ENCODE measurements at regions not wholly inside any gene's neighbourhood (a gene's known extent, or its start where the extent isn't known, plus 50 kb on each side); places are given as distances from the start of the nearest gene placed in this dataset.

GRCh38 chr2:220961143-220961860, 610.8 kb downstream of the EPHA4 start:
- DNase-seq = no peak

GRCh38 chr2:220962556-220962955, 609.5 kb downstream of the EPHA4 start:
- no peak for DNase-seq

GRCh38 chr2:220963076-220963475, 609.0 kb downstream of the EPHA4 start:
- DNase-seq = no peak

- DNase-seq = no peak
Observed at GRCh38 chr2:220963930-220964329, 608.2 kb downstream of the EPHA4 start.

- no peak for DNase-seq
Observed at GRCh38 chr2:220966636-220967035, 605.5 kb downstream of the EPHA4 start.

- DNase-seq = no peak
Observed at GRCh38 chr2:220969348-220969747, 602.8 kb downstream of the EPHA4 start.

- DNase-seq = no peak
Observed at GRCh38 chr2:220980966-220981675, 591.0 kb downstream of the EPHA4 start.

- DNase-seq = no peak
Observed at GRCh38 chr2:220981926-220982325, 590.2 kb downstream of the EPHA4 start.

- DNase-seq = no peak
Observed at GRCh38 chr2:220985561-220985960, 586.5 kb downstream of the EPHA4 start.

GRCh38 chr2:220987839-220988238, 584.3 kb downstream of the EPHA4 start:
- no peak for DNase-seq

- DNase-seq = no peak
Observed at GRCh38 chr2:220991972-220992371, 580.1 kb downstream of the EPHA4 start.

- DNase-seq = no peak
Observed at GRCh38 chr2:220994846-220995245, 577.3 kb downstream of the EPHA4 start.

GRCh38 chr2:220995581-220995980, 576.5 kb downstream of the EPHA4 start:
- no peak for DNase-seq

GRCh38 chr2:220998156-220998555, 573.9 kb downstream of the EPHA4 start:
- DNase-seq = no peak

GRCh38 chr2:220999356-220999755, 572.7 kb downstream of the EPHA4 start:
- DNase-seq = no peak

- no peak for DNase-seq
Observed at GRCh38 chr2:221001381-221001801, 570.7 kb downstream of the EPHA4 start.

- DNase-seq = no peak
Observed at GRCh38 chr2:221002101-221002685, 569.9 kb downstream of the EPHA4 start.

GRCh38 chr2:221005338-221005737, 566.8 kb downstream of the EPHA4 start:
- DNase-seq = no peak

GRCh38 chr2:221006084-221006483, 566.0 kb downstream of the EPHA4 start:
- no peak for DNase-seq

GRCh38 chr2:221016551-221016950, 555.6 kb downstream of the EPHA4 start:
- no peak for DNase-seq

- no peak for DNase-seq
Observed at GRCh38 chr2:221018262-221018661, 553.8 kb downstream of the EPHA4 start.

GRCh38 chr2:221019668-221020067, 552.4 kb downstream of the EPHA4 start:
- no peak for DNase-seq

- DNase-seq = no peak
Observed at GRCh38 chr2:221022554-221022953, 549.5 kb downstream of the EPHA4 start.

- DNase-seq = no peak
Observed at GRCh38 chr2:221025398-221025797, 546.7 kb downstream of the EPHA4 start.

Measured in NCI-H446 (cell line).